ENCODE measurements at regions not wholly inside any gene's neighbourhood (a gene's known extent, or its start where the extent isn't known, plus 50 kb on each side); places are given as distances from the start of the nearest gene placed in this dataset.

- DNase-seq (ENCODE audit: extremely low read depth, low read depth) = no peak
- TF ChIP-seq CTCF (IDR thresholded peaks at IDR 0.05; ENCODE audit: low read depth, low read length) = no peak
Observed at GRCh38 chr5:22918511-22918910, 65.4 kb upstream of the CDH12 start.

GRCh38 chr5:22916393-22916792 lies 63.2 kb upstream of the CDH12 start:
- DNase-seq (ENCODE audit: extremely low read depth, low read depth) = no peak
- TF ChIP-seq CTCF (IDR thresholded peaks at IDR 0.05; ENCODE audit: low read depth, low read length) = no peak

GRCh38 chr5:22911019-22911418 lies 57.9 kb upstream of the CDH12 start:
- no peak for DNase-seq (ENCODE audit: extremely low read depth, low read depth)
- TF ChIP-seq CTCF (IDR thresholded peaks at IDR 0.05; ENCODE audit: low read depth, low read length) = no peak

- TF ChIP-seq CTCF (IDR thresholded peaks at IDR 0.05; ENCODE audit: low read depth, low read length) = no peak
- DNase-seq (ENCODE audit: extremely low read depth, low read depth) = no peak
Observed at GRCh38 chr5:22910523-22910922, 57.4 kb upstream of the CDH12 start.

GRCh38 chr5:22908586-22908985 lies 55.4 kb upstream of the CDH12 start:
- TF ChIP-seq CTCF (IDR thresholded peaks at IDR 0.05; ENCODE audit: low read depth, low read length) = no peak
- no peak for DNase-seq (ENCODE audit: extremely low read depth, low read depth)

- no peak for TF ChIP-seq CTCF (IDR thresholded peaks at IDR 0.05; ENCODE audit: low read depth, low read length)
- DNase-seq (ENCODE audit: extremely low read depth, low read depth) = no peak
Observed at GRCh38 chr5:22908129-22908528, 55.0 kb upstream of the CDH12 start.
